Uterus (tissue), 2 donors: ENCODE measurements at regions not wholly inside any gene's neighbourhood (a gene's known extent, or its start where the extent isn't known, plus 50 kb on each side); places are given as distances from the start of the nearest gene placed in this dataset.

Experiments used
- POLR2A ChIP-seq, 2 donors: fragments of 450-650 bp; IDR thresholded peaks; one replicate each; pipeline ENCODE4 v1.6.1; 2016; ENCODE audit warnings: antibody characterized with exemption in 2 of 2, mild to moderate bottlenecking in 1 of 2, moderate library complexity in 1 of 2
- TF ChIP-seq, protein P1 (sequence below), 4 experiments: fragments of 200-600 bp in 2 of 4; fragments of 450-650 bp in 2 of 4; sonication (generic) in 2 of 4; IDR thresholded peaks; one replicate each; pipeline ENCODE4 v1.5.1; 2016 to 2019; ENCODE audit warnings: antibody characterized with exemption in 4 of 4, mild to moderate bottlenecking in 2 of 4, moderate library complexity in 1 of 4

DNA sequence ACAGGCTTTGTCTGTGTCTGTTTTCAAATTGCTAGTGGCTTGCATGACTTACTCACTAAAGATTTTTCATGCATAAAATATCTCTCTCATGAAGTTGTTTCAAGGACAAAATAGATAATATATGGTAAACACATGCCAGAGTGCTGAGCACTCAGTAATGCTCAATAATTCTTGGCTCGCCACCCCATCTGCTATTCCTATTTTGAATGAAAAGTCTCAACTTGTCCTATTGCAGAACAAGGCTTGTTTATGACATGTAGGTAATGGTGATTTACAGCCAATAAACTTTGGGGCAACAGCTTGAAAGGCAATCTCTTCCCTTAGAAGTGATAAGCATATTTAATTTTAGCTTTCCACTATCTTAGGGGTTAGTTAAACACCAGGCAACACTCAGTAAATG, 789.0 kb upstream of the ROBO1 start:
- TF ChIP-seq, protein P1, sequence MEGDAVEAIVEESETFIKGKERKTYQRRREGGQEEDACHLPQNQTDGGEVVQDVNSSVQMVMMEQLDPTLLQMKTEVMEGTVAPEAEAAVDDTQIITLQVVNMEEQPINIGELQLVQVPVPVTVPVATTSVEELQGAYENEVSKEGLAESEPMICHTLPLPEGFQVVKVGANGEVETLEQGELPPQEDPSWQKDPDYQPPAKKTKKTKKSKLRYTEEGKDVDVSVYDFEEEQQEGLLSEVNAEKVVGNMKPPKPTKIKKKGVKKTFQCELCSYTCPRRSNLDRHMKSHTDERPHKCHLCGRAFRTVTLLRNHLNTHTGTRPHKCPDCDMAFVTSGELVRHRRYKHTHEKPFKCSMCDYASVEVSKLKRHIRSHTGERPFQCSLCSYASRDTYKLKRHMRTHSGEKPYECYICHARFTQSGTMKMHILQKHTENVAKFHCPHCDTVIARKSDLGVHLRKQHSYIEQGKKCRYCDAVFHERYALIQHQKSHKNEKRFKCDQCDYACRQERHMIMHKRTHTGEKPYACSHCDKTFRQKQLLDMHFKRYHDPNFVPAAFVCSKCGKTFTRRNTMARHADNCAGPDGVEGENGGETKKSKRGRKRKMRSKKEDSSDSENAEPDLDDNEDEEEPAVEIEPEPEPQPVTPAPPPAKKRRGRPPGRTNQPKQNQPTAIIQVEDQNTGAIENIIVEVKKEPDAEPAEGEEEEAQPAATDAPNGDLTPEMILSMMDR (IDR thresholded peaks at IDR 0.05), result no peak
- no peak for TF ChIP-seq POLR2A (IDR thresholded peaks at IDR 0.05)
